ENCODE measurements at regions not wholly inside any gene's neighbourhood (a gene's known extent, or its start where the extent isn't known, plus 50 kb on each side); places are given as distances from the start of the nearest gene placed in this dataset.
"Not testable (repeated sequence)": the region's sequence is repeated elsewhere in the genome, so short reads cannot be mapped to it uniquely, and the experiment has no call there.

- no peak for DNase-seq (ENCODE audit: low read depth)
These were observed 608.6 kb upstream of the AADAT start for GRCh38 chr4:170698334-170698733.

- no peak for DNase-seq (ENCODE audit: low read depth)
These were observed 608.1 kb upstream of the AADAT start for GRCh38 chr4:170697845-170698244.

GRCh38 chr4:170697045-170697444, 607.3 kb upstream of the AADAT start:
- no peak for DNase-seq (ENCODE audit: low read depth)

- DNase-seq (ENCODE audit: low read depth), result no peak
These were observed 601.4 kb upstream of the AADAT start for GRCh38 chr4:170691168-170691567.

GRCh38 chr4:170687751-170688150, 598.0 kb upstream of the AADAT start:
- DNase-seq (ENCODE audit: low read depth), result no peak

GRCh38 chr4:170685701-170686100, 595.9 kb upstream of the AADAT start:
- DNase-seq (ENCODE audit: low read depth), result not testable (repeated sequence)

GRCh38 chr4:170682558-170683294, 593.0 kb upstream of the AADAT start:
- no peak for DNase-seq (ENCODE audit: low read depth)

- DNase-seq (ENCODE audit: low read depth), result not testable (repeated sequence)
These were observed 592.3 kb upstream of the AADAT start for GRCh38 chr4:170682087-170682486.

- no peak for DNase-seq (ENCODE audit: low read depth)
These were observed 586.0 kb upstream of the AADAT start for GRCh38 chr4:170675568-170676262.

- DNase-seq (ENCODE audit: low read depth), result no peak
These were observed 584.4 kb upstream of the AADAT start for GRCh38 chr4:170674176-170674575.

GRCh38 chr4:170672381-170672965, 582.7 kb upstream of the AADAT start:
- DNase-seq (ENCODE audit: low read depth), result no peak

- no peak for DNase-seq (ENCODE audit: low read depth)
These were observed 581.4 kb upstream of the AADAT start for GRCh38 chr4:170671171-170671570.

GRCh38 chr4:170667814-170668213, 578.1 kb upstream of the AADAT start:
- DNase-seq (ENCODE audit: low read depth), result no peak

- DNase-seq (ENCODE audit: low read depth), result no peak
These were observed 577.2 kb upstream of the AADAT start for GRCh38 chr4:170666909-170667308.

GRCh38 chr4:170662250-170662649, 572.5 kb upstream of the AADAT start:
- no peak for DNase-seq (ENCODE audit: low read depth)

- DNase-seq (ENCODE audit: low read depth), result no peak
These were observed 568.0 kb upstream of the AADAT start for GRCh38 chr4:170657761-170658160.

- no peak for DNase-seq (ENCODE audit: low read depth)
These were observed 566.8 kb upstream of the AADAT start for GRCh38 chr4:170656506-170656905.

GRCh38 chr4:170652571-170652970, 562.8 kb upstream of the AADAT start:
- DNase-seq (ENCODE audit: low read depth), result no peak

GRCh38 chr4:170651786-170652185, 562.0 kb upstream of the AADAT start:
- DNase-seq (ENCODE audit: low read depth), result no peak

GRCh38 chr4:170627418-170627817, 537.7 kb upstream of the AADAT start:
- DNase-seq (ENCODE audit: low read depth), result no peak

GRCh38 chr4:170623899-170624298, 534.1 kb upstream of the AADAT start:
- DNase-seq (ENCODE audit: low read depth), result no peak

GRCh38 chr4:170610434-170610833, 520.7 kb upstream of the AADAT start:
- DNase-seq (ENCODE audit: low read depth), result no peak

GRCh38 chr4:170599894-170600293, 510.1 kb upstream of the AADAT start:
- no peak for DNase-seq (ENCODE audit: low read depth)
